ENCODE measurements at regions not wholly inside any gene's neighbourhood (a gene's known extent, or its start where the extent isn't known, plus 50 kb on each side); places are given as distances from the start of the nearest gene placed in this dataset.

- TF ChIP-seq POLR2A (IDR thresholded peaks at IDR 0.05) (no peak), CTCF (IDR thresholded peaks at IDR 0.05) (no peak), POLR2AphosphoS5 (IDR thresholded peaks at IDR 0.05) (no peak), EP300 (IDR thresholded peaks at IDR 0.05) (no peak)
These were observed 66.5 kb upstream of the ADRA2C start for GRCh38 chr4:3699678-3700077.

All from stomach (tissue), 4 donors.